Hematopoietic multipotent progenitor cell treated with erythropoietin and hydrocortisone succinate and interleukin-3 and kit ligand, for 17 days (in vitro differentiated cells): ENCODE measurements at regions not wholly inside any gene's neighbourhood (a gene's known extent, or its start where the extent isn't known, plus 50 kb on each side); places are given as distances from the start of the nearest gene placed in this dataset.
"Not testable (repeated sequence)": the region's sequence is repeated elsewhere in the genome, so short reads cannot be mapped to it uniquely, and the experiment has no call there.

Source experiments
- DNase-seq: peaks from one replicate; pipeline ENCODE4 v3.0.0-alpha.2; 2015; ENCODE audit warnings: low spot score

DNA sequence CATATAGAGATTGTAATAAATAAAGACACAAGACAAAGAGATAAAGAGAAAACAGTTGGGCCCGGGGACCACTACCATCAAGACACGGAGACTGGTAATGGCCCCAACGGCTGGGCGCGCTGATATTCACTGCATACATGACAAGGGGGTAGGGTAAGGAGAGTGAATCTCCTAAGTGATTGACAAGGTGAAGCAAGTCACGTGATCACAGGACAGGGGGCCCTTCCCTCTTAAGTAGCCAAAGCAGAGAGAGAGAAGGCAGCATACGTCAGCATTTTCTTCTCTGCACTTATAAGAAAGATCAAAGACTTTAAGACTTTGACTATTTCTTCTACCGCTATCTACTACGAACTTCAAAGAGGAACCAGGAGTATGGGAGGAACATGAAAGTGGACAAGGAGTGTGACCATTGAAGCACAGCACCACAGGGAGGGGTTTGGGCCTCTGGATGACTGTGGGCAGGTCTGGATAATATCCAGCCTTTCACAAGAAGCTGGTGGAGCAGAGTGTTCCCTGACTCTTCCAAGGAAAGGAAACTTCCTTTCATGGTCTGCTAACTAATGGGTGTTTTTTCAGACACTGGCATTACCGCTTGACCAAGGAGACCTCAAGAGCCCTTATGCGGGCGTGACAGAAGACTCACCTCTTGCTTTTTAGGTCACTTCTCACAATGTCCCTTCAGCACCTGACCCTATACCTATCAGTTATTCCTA lies 75.6 kb downstream of the MRPL39 start:
- DNase-seq, result not testable (repeated sequence)

DNA sequence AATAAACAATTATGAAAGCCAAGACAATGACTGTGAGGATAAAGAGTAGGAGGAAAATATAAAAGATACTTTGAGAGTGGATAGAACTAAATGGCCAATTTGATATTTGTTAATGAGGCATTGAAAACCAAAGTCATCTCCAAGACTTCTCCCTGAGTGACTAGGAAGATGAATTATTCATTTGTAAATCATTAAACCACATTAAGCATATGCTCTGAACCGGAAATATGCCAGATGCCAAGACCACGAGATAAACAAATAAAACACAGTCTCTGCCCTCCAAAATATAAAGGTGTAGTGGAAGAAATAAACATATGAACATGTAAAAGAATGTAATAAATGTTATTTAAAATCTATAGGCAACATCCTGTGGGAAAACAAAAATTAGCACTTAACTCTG lies 78.8 kb downstream of the MRPL39 start:
- no peak for DNase-seq

DNA sequence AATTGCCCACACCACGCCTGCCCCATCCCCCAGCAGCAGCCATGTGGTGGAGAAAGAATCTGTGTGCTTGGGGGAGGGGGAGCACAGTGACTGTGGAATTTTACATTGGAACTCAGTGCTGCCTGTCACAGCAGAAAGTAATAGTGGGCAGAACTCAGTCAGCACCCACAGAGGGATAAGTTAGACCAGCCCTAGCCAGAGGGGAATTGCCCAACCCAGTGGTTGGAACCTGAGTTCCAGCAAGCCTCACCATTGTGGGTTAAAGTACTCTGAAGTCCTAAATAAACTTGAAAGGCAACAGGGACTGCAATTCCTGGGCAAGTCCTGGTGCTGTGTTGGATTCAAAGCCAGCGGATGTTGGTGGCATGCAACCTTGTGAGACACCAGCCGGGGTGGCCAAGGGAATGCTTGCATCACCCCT lies 88.8 kb downstream of the MRPL39 start:
- DNase-seq, result no peak

DNA sequence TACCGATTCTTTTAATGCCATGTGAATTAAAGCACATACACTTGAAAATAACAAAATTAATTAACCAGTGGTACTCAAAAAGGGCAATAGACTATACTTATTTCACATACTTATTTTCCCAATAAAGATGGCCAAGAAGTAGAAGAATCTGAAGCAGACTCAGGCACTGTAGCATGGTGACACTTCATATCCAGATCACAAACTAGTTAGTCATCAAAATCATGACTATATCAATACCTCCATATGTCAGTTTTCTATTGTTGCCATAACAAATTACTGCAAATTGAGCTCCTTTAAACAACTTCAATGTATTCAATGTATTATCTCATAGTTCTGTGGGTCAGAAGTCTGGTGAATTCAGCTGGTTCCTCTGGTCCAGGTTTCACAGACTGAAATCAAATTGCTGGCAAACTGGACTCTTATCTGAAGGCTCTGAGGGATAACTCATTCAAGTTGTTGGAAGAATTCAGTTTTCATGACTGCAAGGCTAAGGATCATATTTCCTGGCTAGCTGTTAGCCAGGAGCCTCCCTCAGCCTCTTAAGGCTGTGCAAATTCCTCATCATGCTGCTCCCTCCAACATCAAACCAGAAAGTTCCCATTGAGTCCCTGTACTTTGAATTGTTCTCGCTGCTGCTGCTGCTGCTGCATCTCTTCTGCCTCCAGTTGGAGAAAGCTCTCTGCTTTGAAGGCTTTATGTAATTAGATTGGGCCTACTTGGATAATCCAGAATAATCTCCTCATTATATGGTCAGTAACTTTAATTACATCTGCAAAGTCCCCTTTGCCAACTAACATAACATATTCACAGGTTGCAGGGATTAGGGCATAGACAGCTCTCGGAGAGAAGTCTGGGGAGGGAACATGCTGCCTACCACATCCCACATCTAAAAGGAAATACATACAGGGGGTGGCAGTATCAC lies 91.5 kb downstream of the MRPL39 start:
- no peak for DNase-seq

DNA sequence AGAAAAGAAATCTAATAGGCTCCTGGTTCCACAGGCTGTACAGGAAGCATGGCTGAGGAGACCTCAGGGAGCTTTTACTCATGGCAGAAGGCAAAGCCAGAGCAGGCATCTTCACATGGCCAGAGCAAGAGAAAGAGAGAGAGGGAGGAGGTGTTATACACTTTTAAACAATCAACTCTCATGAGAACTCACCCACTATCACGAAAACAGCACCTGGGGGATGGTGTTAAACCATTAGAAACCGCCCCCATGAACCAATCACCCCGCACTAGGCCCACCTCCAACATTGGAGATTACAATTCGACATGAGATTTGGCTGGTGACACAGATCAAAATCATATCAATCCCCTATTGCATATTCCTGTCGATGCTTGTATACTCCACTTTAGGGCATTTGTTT lies 93.5 kb downstream of the MRPL39 start:
- no peak for DNase-seq

DNA sequence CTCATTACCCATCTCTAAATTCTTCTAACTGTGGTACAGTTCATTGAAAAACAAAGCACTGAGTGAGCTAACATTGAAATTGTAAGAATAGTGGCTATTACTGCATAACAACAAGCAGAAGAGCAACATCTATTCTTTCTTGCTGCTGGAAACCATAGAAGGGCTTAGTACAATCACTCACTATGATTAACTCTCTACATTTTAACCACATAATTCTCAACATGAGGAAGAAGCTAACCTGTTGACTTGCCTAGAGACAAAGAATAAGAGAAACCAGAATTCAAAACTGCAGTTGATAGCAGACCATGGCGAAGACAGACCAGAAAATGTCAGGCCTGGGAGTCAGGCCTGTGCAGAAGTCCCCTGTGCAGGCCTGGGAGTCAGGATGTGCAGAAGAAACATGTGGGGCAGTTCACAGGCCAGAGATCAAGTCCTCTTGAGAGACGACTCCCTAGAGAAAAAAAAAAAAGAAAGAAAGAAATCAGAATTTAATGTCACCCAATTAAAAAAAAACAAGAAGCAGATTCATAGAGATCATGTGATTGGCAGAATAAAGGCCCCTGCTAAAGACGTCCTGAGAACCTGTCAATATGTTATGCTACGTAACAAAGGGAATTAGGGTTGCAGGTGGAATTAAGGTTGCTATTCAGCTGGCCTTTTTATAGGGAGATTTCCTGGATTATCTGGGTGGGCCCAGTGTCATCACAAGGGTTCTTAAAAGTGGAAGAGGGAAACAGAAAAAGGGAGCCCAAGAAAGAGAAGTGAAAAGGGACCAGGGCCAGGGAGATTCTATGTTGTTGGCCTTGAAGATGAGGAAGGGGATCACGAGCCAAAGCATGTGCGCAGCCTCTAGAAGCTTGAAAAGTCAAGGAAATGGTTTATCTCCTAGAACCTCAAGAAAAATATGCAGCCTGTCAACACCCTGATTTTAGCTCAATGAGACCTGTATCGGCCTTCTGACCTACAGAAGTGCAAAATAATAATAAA lies 94.9 kb downstream of the MRPL39 start:
- DNase-seq, result no peak

DNA sequence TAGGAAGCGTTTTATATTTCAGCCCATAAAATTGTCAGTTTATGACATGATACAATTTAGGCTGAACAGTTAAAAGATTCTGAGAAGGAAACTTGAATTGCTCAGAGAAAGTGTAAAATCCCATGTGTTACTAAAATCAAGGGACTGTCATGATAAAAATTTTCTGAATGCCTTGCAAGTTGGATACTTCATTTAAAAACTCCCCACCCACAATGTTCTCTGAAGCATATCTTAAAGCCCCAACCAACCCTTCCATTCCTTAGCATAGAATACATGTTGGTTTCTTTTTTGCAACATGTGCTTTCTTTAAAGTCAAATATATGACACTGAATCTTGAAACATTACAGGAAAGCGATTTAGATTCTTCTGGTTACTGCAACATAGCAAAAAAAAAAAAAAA lies 97.4 kb downstream of the MRPL39 start:
- DNase-seq, result no peak

DNA sequence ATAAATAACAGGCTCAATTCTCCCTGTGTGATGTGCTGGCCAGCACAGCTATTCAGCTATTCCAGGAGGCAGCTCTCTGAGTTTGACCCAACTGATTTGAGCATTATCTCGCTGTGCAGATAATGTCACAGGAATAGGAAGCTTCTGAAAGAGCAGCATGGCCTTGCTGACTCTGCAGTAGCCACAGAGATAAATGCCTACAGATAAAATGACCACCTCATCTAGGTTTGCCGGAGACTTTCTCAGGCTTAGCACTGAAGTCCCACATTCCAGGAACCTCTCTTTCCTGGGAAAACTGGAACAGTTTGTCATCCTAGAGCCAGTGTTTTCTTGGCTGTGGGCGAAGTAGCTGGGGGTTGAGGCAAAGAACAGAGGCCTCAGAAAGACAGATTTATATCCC lies 98.9 kb downstream of the MRPL39 start:
- no peak for DNase-seq

DNA sequence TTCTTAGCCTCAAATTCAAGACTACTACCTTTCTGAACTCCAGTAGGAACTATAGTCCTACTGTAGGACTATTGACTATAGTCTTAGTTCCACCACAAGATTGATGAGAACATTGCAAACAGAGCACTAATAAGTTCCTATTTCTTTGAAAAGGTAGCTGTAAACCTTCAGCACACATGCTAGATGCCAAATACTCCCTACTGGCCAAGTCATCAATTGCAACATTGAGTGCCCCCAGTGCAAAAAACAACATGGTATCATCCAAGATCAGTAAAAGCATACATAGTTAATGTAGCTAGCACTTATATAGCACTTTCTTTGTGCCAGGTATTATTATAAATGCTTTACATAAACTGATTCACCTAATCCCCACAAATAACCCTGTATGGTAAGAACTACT lies 99.8 kb downstream of the MRPL39 start:
- DNase-seq, result no peak

DNA sequence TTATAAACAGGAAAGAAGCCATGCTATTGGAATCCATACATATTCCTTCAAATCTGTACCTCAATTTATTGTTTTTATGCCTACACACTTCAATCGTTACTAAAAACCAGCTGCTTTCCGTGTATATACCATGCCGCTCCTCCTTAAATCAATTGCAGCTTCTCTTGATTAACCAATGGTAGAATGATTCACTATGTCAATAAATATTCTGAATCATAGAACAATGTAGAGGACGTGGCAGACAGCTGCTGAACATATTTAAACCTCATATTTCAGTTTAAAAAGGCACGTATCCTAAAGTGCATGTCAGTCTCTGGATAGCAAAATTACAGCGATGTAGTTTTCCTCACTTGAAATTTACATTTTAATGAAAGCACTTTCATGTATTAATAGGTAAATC lies 100.4 kb downstream of the MRPL39 start:
- DNase-seq, result no peak

DNA sequence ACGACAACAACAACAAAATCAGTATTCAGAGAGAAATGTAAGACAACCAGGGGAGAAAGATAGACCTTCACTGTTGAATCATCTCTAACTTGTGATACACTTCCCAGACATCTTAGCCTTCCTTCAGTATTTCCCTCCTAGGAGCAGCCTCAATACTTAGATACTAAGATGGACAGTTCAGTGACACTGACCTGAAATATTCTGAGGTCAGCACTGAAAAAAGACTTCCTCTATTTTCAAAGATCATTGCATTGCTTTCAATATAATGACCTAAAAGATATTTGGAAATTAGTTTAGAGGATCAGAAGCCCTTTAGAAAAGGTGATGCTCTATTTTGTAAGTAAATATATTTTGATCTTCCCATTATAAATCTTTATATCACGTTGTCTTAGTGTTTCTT lies 101.0 kb downstream of the MRPL39 start:
- DNase-seq, result no peak

DNA sequence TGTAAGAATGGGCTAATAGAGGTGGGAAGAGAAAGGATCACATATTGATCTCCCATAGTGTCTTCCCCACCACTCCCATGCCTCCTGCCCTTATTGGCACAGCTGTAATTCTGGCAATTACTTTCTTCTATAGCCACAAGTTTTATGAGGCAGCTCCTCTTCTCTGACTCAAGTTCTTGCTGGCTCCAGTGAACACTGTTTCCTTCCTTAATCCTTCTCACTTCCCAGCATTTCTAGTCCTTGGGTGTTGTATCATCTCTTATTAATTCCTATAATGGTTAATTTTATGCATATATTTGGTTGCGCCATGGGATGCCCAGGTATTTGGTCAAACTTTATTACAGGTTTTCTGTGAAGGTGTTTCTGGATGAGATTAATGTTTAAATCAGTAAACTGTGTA lies 103.3 kb downstream of the MRPL39 start:
- no peak for DNase-seq

DNA sequence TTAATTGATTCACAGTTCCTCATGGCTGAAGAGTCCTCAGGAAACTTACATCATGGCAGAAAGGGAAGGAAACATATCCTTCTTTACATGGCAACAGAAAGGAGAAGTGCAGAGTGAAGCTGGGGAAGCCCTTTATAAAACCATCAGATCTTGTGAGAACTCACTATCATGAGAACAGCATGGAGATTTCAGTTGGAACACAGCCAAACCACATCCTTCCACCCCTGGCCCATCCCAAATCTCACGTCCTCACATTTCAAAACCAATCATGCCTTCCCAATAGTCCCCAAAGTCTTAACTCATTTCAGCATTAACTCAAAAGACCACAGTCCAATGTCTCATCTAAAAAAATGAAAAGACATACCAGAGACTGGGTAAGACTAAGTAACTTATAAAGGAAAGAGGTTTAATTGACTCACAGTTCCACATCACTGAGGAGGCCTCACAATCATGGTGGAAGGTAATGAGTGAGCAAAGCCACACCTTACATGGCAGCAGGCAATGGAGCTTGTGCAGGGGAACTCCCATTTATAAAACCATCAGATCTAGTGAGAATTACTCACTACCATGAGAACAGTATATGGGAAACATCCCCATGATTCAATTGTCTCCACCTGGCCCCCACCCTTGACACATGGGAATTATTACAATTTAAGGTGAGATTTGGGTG lies 105.2 kb downstream of the MRPL39 start:
- DNase-seq, result no peak

DNA sequence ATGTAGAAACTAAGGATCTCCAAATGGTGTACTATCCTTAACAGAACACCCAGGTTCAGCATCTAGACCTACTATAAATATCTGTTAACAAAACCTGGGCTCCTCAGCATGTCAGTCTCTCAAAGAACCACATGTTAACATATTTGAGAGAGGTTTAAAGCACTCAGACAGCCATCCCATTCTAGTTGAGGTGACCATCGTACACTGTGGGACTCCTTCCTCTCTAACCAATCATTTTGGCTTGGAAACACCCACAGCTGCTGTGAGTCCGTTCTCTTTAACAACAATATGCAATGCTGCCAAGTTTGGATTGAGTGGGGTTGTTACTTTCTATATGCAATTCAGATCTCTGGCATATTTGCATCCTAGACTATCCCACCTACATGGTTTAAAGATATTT lies 105.8 kb downstream of the MRPL39 start:
- no peak for DNase-seq

DNA sequence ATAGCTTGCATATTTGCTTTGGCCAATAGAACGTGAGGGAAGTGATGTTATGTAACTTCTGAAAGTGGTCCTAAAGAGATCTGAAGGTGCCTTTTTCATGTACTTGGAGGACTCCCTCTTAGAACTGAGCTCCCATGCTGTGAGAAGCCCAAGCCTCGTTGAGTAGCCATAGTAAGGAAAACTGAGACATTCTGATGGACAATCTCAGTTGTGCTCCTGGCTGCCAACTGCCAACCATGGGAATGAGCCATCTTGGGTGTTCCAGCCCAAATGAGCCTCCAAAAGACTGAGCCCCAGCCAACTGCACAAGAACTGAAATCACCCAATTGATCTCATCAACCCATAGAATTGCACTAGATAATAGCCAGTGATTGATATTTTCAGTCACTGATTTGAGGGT lies 106.7 kb downstream of the MRPL39 start:
- no peak for DNase-seq

DNA sequence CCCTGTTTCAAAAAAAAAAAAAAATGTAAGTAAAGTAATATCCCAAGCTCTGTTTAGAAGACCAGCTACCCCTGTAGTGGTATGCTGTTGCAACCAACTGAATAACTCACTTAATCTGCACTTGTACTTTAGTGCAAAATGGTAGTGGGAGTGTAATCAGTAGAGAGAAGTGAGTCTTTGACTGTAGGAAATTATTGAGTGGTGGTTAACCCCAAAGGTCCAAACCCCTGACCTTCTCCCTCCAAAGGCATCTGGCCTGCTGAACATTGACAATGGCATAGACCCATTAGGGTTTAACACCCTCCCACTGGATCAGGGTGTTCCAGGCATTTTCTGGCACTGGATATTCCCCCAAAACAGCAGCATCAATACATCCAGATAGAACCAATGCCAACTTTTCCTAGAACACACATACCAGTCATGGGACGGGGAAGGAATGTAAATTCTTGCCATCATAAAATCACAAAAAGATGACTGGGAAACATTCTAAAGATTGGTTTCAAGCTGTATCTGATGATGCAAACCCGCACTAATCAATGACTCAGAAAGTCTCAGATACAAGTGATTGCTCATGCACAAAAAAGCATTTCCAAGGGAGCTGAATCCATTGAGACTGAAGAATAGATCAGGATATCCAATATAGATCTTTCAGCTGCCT lies 110.3 kb downstream of the MRPL39 start:
- DNase-seq, result no peak

DNA sequence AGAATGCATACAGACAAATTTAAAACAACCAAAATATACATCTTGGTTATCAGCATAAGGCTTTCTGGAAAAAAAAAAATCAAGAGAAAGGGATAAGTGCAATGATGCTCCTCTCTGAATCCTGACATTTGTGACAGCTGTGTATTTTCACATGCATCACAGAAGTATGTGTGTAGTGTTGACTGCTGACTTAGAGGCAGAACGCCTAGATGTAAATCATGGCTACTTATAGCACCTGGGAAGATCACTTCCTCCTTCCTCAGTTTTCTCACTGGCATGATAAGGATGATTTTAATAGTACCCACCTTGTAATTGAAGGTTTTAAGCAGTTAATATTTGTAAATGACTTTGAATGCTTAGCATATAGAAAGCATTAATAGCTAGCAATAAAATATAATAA lies 112.5 kb downstream of the MRPL39 start:
- DNase-seq, result no peak

DNA sequence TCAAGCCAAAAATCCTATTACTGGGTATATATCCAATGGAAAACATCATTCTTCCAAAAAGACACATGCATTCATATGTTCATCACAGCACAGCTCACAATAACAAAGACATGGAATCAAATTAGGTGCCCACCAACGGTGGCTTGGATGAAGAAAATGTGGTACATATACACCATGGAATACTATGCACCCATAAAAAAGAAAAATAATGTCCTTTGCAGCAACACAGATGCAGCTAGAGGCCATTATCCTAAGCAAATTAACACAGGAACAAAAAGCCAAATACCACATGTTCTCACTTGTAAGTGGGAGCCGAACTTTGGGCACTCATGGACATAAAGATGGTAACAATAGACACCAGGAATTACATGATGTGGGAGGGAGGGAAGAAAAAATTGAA lies 113.6 kb downstream of the MRPL39 start:
- DNase-seq, result no peak

DNA sequence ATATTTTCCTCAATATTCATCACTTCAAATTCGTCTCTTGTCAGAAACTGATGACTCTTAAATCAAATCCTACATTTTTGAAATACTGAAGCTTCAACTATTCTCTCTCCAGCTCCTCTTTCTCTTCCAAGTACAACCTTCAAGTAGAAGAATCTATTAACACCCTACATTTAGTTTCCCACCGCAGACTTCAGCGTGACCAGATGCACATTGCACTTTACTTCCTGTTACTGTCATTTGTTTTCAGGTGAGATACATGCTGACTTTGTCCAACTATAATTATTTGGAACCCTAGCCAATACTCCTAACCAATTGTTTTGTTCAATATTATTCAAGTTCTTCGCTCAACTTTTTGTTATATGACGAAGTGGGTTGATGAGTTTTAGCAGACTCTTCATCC lies 116.0 kb downstream of the MRPL39 start:
- no peak for DNase-seq

DNA sequence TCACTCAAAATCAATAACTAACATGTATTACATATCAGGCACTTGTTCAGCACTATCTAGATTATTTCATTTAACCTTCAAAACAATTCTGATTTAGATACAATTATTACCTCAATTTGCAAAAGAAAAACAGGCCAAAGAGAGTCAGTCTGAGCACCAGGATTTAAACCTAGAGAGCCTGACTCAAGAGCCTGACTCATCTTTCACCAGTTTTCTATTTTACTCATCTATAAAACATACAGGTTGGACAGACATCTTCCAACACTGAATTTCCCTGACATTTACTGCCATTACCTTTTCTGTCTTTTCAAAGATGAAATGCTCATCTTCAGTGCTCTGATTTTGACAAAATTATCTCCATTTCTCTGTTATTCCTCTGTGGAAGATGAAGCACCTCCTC lies 116.5 kb downstream of the MRPL39 start:
- no peak for DNase-seq

DNA sequence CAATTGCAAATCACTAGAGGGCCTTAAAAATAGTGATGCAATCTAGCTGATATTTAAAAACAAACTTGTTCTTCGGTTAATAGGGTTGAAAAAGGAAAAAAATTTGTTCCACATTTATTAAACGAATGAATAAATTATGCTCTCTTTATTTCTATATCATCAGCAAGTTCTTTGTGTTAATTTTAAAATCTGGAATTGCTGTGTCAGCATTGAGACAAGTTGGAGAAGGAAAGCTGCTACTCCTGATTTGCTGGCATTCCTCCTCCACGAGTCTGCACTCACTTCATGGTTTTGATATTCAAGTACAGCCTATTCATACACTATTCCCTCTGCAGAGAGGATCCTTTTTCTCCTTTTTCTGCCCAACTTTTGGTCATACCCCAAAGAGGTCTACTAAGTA lies 117.6 kb downstream of the MRPL39 start:
- no peak for DNase-seq
